Stimulated activated CD4-positive, alpha-beta T cell treated with anti-CD3 and anti-CD28 coated beads, Interleukin-2, amount 100 ng/mL, for 48 hours (primary cell): ENCODE measurements at regions not wholly inside any gene's neighbourhood (a gene's known extent, or its start where the extent isn't known, plus 50 kb on each side); places are given as distances from the start of the nearest gene placed in this dataset.
"Not testable (repeated sequence)": the region's sequence is repeated elsewhere in the genome, so short reads cannot be mapped to it uniquely, and the experiment has no call there.

Source experiments
- DNase-seq, 2 donors: peaks; one replicate each; pipeline ENCODE4 v3.0.0-alpha.2; 2020

DNA sequence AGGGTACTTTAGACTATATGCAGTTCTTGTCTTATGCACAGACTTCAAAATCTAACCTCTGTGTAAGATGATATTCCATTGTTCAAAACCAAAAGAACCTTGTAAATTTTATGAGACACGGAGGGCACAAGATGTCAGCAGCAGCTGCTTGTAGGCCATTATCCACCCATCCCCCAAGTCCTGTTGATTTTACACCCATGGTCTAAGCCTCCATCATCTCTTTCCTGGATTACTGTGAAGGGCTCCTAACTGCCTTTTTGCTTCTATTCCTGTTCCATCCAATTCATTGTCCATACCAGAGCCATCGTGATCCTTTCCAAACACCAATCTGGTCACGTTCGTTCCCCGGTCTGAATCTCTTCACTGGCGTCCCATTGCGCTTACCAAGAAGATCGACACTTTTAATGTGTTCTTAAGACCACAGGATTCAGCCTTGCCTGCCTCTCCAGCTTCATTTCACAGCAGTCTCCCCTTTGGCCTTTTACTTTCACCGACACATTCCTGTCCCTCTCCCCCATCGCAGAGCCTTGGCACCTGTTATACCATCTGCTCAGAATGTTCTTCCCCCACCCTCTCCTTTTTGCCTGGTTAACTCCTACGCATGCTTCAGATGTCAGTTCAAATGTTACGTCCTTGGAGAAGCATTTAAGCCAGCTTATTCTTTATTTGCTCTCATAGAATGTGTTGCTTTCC, 107.3 kb upstream of the POU3F1 start:
- no peak for DNase-seq

DNA sequence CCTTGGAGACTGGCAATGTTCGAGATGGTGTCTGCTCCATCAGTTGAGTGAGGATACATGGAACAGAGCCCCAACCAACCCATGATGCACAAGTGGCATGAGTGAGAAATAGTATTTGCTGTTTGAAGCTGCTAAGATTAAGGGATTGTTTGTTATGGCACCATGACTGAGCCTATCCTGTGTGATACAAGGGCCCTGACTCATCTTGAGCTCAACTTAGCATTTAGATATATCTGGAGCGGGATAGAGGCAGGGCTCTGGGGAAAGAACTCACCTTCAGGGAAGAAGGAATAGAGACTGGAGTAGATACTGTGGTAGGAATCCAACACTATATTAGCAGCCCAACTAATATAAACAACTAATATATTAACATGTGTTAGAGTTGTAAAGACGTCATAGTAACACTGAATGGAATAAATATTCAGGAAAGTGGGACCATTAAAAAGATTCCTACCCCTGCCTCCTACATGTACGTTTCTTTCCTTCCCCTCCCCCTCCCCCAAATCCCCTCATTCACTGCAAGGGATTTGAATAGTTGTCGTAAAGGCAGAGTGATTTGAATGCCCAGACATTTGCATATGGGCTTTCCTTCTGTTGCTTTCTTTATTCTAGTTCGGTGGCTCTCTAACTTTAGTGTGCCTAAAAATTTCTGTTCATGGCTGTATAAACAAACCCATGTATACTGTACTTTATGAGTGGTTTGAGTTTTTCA, 106.6 kb upstream of the POU3F1 start:
- DNase-seq = no peak

DNA sequence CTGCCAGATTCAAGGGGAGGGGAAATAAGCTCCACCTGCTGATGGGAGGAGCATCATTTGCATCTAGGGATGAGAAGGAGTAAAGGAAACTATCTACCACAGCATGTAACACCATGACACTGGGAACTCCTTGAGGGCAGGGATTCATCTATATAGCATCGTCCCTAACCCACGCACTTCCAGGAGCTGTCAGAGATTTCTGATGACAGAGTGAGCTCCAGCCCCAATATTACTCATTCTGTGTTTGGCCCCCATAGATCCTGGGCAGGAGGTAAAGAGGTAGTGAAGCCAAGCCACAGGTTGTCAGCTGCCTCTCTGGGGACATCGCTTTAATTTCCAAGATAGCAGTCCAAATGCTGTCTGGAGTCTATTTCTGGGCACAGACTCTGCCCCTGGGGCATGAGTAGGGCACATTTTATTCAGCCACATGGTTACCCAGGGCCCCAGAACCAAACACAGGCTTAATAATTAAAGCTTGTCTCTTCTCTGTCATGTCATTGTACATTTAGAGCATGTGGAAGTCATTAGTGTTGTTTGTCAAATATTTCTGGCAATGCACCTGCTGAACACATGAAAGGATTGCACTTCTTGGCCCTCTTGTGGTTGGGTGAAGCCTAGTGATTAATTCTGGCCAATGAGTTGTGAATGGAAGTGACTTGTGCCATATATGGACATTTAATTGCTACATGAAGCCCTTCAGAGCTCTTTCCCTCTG, 105.9 kb upstream of the POU3F1 start:
- DNase-seq = no peak

DNA sequence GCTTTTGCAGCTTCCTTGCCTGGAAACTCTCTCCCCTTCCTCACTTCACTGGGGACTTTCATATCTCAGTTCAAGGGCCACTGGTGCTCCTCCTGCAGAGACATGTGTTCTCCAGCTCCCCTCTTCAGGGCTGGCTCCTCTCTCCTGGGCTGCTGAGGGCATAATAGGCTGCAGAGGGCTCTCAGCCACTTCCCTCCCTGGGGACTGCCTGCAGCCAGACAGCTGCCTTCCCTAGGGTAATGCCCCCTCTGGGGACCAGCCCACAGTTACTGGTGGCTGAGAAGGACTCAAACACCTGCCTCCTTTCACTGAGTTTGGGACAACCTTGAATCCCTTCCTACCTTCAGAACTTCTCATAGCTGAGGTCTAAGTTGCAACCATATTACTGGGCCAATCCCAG, 104.8 kb upstream of the POU3F1 start:
- DNase-seq = no peak

DNA sequence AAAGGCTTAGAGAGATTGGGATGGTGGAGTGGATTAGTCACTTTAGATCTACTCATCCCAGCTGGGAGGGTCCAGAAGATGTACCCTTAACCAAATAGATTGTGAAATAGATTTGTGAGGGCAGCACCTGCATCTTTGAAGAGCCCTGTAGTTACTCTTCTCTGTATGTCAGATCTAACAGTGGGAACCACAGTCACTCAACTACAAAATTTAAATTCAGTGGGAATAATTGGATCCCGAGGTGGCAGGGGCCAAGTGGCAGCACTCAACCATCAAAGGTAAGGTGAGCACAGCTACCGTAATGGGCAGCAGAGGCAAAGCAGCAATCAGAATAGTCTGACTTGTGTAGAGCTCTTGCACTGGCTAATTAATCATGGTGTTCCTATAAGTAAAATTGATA, 99.5 kb upstream of the POU3F1 start:
- not testable (repeated sequence) for DNase-seq

DNA sequence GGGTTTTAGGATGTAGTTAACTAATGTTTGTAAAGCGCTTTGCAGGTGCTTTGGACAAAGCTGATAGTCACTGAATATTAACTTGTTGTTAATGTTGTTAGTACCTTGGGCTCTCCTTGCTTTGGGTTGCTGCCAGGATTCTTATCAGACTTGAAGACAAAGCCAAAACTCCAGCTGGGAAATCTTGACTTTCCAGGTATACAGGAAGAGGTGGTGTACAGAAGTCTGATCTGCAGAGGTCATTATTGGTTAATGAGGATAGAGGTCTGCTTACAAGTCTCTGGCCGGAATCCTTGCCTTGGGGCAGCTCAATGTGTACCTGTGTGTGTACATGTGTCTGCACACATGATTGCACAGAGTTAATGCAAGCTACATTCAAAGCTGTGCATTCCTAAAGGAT, 96.0 kb upstream of the POU3F1 start:
- no peak for DNase-seq

DNA sequence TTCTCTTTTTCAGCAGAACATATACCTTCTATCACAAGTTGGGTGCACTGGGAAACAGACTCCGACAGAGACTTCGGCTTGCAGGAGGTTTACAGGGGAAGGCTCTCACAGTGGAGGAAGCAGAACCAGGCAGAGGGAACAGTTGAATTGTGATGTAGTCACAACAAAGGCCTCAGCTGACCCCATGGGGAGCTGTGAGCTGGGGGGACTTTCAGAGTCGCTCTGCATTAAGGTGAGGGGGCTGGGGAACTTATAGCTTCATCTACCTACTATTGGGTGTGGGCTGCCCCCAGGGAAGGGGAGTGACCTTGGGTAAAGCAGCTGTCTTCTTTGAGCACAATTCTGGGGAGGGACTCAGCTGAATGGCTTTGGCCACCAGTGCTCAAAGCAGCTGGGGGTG, 94.9 kb upstream of the POU3F1 start:
- DNase-seq = no peak

DNA sequence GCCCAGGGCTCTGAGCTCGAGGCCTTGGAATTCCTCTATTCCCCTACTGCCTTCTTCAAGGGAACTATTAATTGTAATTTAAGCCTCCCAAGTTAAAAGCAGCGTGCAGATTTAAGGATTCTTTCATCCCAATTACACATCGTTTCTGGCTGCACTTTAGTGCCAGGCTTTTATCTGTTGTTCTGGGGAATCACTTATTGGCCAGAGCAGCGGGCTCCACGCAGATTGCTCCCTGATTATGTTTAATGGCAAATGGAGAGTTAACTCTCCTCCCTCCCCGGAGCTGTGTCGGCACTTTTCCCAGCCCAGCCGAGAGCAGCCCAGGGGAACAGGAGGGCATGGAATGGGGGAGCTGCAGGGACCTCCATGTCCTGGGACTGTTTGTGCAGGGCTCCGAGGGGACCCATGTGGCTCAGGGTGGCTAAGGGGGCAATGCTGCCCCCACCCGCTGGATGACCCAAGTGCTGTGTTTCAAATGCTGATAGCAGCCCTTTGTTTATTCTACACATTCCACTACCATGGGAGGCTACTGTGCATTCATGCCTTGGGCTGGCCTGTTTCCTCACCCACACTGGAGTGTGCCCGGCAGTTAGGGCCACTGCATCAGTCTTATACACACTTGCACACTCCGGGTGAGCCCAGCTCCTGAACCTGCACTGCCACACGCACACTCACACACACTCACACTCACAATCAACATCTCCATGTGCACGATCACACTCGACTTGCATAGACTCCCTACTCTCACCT, 93.3 kb upstream of the POU3F1 start:
- no peak for DNase-seq

DNA sequence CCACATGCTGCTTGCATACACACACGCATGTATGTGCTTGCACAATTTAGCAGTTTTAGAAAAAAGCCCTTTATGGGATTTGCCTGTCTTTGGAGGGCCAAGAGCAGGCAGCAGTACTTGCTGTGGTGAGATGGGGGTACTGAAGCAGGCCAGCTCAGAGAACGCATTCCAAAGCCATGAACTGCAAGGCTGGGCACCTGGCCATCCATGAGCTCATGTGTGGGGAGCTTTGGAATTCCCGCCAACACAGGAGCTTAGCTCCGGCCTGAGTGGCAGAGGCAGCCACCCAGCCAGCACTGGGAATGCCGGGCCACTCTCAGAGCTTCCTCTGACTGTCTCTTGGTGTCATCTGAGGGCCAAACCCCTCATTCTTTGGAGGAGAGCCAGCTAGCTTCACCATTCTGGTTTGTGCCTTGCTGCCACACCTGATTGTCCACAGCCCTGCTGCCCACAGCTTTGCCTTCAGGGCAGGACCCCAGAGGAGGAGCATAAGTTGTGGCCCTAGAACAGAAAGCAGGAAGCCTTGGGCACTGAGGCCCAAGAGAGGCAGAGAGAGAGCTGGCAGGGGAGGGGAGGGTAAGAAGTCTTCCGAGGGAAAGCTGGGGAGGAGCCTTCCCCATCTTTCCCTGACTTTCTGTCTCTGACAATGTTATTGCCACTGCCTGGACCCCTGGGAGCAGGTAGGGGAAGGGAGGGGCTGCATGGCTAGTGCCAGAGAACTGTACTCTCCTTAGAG, 92.1 kb upstream of the POU3F1 start:
- DNase-seq = no peak

DNA sequence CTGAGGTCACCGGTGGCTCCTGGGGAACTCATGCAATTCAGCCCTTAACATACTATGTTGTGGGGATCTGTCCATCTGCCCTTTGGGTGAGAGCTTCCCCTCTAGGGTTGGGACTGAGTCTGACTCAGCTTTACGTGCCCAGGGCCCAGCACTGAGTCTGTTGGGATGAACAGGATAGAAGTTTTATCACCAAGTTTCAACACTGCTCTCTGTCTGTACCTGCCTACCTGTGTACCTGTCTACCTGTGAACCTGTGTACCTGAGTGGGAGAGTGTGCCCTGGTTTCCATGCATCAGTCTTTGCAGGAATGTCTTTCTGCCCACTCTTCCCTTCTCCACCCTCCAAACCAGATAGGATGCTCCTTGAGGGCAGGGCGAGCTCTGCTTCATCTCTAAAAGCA, 90.6 kb upstream of the POU3F1 start:
- no peak for DNase-seq

DNA sequence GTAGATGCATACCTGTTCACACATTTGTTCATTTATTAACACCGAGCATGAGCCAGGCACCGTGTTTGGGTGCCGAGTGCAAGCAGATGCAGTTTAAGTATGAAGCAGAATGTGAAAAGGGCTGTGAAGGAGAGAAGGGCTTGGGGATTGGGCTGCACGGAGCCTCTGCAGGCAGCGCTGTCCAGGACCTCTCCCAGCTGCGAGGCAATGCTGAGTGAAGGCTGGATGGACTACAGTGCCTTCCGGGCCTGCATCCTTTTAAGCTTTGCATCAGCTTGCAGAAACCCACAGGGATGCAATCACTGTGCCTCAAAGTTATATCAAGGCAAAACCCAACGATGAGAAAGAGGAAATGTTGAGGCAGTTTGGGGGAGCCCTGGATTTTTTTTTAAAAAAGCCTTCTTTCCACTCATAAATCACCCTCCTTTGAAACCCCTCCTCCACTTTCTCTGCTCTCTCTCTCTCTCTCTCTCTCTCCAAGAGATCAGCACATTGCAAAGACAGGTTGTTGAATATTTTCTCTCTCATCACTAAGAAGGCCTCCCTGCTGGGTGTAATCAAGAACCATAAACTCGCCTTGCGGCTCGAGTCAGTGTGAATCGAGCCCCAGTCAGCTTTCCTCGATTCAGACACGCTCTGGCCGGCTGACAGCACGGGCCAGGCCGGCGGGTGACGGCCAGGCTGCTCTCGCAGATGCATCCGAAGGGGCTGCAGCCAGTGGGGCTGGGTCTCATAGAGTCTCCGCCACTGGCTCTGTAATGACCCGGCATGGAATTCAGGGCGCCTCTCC, 89.2 kb upstream of the POU3F1 start:
- DNase-seq = no peak

DNA sequence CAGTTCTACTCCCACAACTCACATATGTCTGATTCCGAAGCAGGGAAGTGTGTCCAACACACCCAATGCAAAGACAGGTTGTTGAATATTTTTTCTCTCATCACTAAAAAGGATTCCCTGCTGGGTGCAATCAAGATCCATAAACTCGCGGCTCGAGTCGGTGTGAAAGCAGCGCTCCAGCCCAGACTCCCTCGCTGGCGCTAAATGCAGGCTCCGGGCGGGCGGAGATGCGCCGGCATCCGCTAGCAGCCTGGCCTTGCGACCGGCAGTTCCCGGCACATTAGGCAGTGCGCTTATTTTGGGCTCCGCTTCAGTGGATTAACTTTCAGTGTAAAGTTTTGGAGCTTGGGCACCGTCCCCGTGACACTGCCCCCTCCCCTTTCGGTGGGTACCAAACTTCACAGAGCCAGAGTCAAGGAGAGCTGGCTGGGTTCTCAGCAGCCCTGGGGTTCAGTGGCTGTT, 87.7 kb upstream of the POU3F1 start:
- DNase-seq = no peak

DNA sequence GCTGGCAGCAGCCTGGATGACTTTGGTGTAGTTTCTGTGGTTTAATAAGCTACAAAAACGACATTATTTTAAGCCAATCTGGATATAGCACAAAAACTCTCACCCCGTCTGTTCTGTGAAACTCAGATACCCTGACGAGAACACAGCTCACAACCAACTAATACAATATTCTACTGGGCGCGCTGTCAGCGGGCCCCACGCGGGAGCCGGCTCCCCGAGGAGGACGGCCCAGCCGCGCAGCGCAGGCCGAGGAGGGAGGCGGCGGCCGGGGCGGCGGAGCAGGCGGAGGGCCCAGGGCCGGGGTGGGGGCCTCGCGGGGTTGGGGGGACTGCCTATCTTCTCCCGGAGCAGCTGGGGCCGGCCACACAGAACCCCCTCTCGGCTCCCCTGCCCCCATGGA, 87.2 kb upstream of the POU3F1 start:
- no peak for DNase-seq

DNA sequence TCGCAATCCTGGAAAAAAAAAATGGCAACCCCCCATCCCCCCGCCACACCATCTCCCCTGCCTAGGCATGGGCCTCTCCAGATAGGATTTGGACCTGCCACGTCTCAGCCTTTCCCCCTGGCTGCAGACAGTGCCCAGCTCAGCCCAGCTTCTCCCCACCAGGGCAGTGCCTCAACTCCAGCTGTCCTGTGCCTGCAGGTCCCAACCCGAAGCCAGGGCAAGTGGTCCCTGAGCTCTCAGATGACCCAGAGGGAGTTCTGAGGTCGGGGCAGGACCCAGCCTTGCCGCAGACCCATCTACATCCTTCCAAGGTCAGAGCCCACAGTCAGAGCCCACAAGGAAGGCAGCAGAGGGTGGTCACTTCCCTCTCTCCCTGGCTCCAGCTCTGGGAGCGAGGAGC, 86.7 kb upstream of the POU3F1 start:
- no peak for DNase-seq

DNA sequence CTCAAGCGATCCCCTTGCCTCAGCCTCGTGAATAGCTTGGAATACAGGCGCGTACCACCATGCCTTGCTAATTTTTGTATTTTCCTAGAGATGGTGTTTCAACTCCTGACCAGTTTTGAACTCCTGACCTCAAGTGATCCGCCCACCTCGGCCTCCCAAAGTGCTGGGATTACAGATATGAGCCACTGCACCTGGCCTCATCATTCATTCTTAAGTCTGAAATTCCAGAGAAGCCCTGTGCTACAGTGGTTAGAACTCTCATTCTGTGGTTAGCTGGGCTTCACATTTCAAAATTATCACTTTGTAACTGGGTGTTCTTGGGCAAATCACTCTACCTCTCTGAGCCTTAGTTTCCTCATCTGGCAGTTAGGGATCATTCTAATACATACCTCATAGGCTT, 86.1 kb upstream of the POU3F1 start:
- no peak for DNase-seq

DNA sequence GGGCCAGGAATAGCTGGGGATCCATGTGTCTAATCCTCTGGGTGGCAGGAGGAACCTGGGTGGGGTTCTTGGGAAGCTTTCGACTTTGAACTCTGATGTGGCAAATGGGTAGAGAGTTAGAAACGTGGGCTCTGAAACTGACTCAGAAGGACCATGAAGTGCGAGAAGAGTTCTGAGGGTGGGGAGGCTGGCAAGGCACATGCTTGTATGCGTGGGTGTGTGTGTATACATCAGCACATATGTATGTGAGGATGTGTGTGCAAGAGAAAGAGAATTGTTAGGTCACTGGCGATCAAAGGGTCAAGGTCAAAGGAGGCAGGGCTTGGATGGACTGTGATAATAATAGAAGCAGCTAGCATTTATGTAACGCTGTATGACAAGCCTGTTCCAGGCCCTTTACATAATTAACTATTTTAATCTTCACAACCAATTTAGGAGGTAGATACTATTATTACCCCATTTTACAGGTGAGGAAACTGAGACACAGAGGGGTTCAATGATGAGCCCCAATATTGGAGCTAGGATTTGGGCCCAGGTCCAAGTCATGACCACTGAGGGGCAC, 84.5 kb upstream of the POU3F1 start:
- no peak for DNase-seq

DNA sequence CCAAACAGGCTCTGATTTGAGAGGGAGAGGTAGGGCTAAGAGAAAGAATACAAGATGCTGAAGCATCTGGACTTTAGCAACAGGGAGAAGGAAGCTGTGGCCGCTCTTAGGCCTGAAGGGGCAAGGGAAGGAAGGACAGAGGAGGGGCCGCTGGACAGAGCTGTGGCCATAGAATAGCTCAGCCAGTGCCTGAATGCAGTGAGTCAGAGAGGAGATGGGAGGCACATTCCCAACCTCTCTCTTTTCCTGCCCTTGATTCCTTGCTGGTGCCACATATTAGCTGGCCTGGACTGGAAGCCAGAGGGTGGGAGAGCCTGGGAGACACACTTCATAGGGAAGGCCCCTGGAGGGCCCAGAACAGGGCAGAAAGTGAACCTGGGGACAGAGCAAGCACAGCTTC, 83.4 kb upstream of the POU3F1 start:
- no peak for DNase-seq

DNA sequence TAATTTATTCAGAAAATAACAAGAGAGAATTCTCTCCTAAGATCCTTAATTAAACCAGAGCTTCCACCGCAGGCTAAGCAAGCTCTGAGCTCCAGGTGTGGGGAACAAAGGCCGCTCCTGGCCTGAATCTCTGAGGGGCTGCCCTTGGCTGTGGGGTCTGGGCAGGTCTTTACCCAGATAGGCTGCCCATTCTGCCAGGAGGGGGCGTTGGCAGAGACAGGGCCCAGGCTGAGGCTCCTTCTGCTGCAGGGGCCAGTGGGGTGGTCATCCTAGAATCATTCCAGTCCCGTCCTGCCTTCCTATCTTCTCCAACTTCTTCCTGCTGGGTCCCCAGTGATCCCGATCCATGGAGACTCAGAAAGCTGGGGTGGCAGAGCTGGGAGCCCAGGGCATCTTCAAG, 82.9 kb upstream of the POU3F1 start:
- no peak for DNase-seq

DNA sequence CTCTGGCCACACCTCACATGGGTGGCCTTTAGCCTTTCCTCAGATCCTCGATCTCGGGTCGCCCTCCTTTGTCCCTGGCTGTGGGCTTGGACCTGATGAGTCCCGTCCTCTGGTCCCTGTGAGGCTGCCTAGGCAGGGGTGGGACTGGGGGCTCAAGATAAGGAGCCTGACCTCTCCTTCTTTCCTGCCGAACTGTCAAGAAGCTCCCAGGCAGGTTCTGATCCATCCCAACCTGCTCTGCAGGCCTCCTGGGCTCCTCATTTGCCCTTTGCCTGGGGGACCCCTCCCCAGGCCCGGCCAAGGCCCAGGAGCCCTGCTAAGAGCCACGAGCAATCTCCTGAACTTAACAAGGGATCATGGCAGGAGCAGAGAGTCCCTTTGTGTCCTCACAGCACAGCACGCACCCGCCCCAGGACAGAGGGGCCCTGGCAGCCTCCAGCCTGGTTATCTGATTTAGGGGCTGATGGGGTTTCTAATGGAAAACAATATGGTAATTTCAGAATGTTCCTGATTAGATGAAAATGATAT, 82.4 kb upstream of the POU3F1 start:
- DNase-seq = no peak

DNA sequence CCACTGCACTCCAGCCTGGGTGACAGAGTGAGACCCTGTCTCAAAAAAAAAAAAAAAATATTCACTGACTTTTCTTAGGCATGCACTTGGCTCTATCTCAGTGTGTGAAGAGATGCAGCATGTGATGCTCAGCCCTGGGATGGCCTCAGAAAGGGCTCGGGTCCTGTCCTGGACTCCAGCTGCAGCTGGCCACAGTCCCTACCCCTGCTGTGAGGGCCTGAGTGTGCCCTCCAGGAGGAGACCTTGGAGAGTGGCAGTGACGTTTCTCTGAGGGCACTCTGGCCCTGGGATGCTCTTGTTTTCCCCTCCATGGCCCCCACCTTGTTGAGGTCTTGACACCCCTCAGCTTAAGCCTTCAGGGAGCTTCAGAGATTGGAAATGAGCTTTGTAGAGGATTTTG, 81.9 kb upstream of the POU3F1 start:
- DNase-seq = no peak

DNA sequence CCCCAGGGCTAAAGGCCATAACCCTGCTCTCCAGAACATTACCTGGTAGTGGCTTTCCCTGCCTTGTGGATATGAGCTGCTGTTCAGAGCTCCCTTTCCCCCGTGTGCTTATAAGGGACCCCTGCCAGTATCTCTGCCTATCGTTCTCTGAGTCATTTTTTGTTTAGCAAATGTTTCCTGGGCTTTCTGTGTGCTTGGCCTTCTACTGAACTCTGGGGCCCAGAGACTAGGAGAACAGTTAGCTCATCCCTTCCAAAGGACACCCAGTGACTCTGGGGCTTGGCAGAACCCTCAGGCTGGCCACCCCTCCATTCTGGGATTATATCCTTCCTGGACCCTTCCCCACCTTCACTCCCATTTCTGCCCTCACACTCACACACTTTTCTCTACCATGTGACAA, 80.8 kb upstream of the POU3F1 start:
- DNase-seq = no peak
